ENCODE measurements at regions not wholly inside any gene's neighbourhood (a gene's known extent, or its start where the extent isn't known, plus 50 kb on each side); places are given as distances from the start of the nearest gene placed in this dataset.

DNA sequence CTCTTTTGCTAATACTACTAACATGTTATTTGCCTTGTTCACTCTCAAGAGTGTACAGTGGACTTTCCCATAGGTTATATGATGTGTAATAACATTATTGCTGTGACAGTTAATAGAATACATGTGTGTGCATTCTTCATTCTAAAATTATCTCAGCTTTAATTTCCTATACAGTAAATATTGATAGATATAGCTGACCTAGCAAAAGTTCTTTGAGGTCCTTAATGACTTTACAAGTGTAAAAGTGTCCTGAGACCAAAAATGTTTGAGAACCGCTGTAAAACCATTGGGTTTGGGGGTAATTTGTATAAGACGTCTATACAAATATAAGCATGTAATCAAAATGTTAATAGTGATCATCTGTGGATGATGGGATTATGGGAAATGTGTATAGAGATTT, 469.5 kb upstream of the PROK2 start (continued):
- TF ChIP-seq, protein P1, sequence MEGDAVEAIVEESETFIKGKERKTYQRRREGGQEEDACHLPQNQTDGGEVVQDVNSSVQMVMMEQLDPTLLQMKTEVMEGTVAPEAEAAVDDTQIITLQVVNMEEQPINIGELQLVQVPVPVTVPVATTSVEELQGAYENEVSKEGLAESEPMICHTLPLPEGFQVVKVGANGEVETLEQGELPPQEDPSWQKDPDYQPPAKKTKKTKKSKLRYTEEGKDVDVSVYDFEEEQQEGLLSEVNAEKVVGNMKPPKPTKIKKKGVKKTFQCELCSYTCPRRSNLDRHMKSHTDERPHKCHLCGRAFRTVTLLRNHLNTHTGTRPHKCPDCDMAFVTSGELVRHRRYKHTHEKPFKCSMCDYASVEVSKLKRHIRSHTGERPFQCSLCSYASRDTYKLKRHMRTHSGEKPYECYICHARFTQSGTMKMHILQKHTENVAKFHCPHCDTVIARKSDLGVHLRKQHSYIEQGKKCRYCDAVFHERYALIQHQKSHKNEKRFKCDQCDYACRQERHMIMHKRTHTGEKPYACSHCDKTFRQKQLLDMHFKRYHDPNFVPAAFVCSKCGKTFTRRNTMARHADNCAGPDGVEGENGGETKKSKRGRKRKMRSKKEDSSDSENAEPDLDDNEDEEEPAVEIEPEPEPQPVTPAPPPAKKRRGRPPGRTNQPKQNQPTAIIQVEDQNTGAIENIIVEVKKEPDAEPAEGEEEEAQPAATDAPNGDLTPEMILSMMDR (IDR thresholded peaks at IDR 0.05; ENCODE audit: control extremely low read depth in 1 of 3, insufficient read depth in 1 of 3, low read depth in 1 of 3, low read length in 3 of 3): no peak
- TF ChIP-seq RFX5 (IDR thresholded peaks at IDR 0.05; ENCODE audit: borderline replicate concordance, low read depth, low read length) (no peak), GABPA (IDR thresholded peaks at IDR 0.05; ENCODE audit: borderline replicate concordance, insufficient read depth, low read length) (no peak), HDAC6 (IDR thresholded peaks at IDR 0.05; ENCODE audit: low read depth, low read length) (no peak), NANOG (IDR thresholded peaks at IDR 0.05; ENCODE audit: insufficient read depth, low read depth, low read length, poor library complexity, severe bottlenecking) (no peak), SP4 (IDR thresholded peaks at IDR 0.05; ENCODE audit: low read length) (no peak), RNF2 (IDR thresholded peaks at IDR 0.05; ENCODE audit: borderline replicate concordance, low read depth, low read length, missing control alignments, poor library complexity, severe bottlenecking) (no peak), TEAD4 (IDR thresholded peaks at IDR 0.05; ENCODE audit: low read depth, low read length) (no peak)

Data from H1 (cell line).